Skeletal muscle satellite cell (primary cell): ENCODE measurements at regions not wholly inside any gene's neighbourhood (a gene's known extent, or its start where the extent isn't known, plus 50 kb on each side); places are given as distances from the start of the nearest gene placed in this dataset.

ENCODE experiments used
- H3K27me3 ChIP-seq: 2 replicates; pipeline ENCODE4 v1.7.0; 2013; ENCODE audit warnings: low read length; ENCODE audit not compliant: control insufficient read depth, insufficient read depth
- H3K36me3 ChIP-seq: 2 replicates; pipeline ENCODE4 v1.7.0; 2013; ENCODE audit warnings: mild to moderate bottlenecking, control low read depth, low read length; ENCODE audit not compliant: insufficient read depth
- H3K4me1 ChIP-seq: 2 replicates; pipeline ENCODE4 v1.7.0; 2013; ENCODE audit warnings: low read length; ENCODE audit not compliant: control insufficient read depth, insufficient read depth
- H3K4me2 ChIP-seq: 2 replicates; pipeline ENCODE4 v1.7.0; 2013; ENCODE audit warnings: mild to moderate bottlenecking, low read length
- H3K4me3 ChIP-seq: 2 replicates; pipeline ENCODE4 v1.7.0; 2013; ENCODE audit warnings: low read length
- H3K9ac ChIP-seq: 2 replicates; pipeline ENCODE4 v1.7.0; 2013; ENCODE audit warnings: mild to moderate bottlenecking, low read depth, low read length, moderate library complexity
- H3K9me3 ChIP-seq: replicated peaks from 2 replicates; pipeline ENCODE4 v1.7.0; 2013; ENCODE audit warnings: mild to moderate bottlenecking, control low read depth, low read length

DNA sequence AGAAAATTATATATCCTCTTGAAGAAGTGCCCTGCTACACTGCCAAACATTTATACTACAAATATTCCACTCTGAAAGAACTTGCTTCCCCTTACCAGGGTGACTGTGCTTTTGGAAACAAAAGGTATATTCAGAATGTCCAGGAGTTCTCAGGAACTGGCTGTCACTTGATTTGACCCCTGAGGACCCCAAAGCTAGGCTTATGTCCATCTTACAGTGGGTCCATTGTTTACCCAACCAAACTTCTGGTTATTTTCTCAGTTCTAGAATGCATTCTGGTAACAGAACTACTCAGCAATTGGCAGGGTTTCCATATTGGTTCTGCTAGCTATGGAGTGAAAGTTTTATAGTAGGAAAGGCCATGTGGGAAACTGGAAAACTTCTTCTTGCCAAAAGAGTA, 207.1 kb upstream of the KCTD3 start:
- Histone ChIP-seq H3K4me3 (no peak overlapping the region), H3K36me3 (no peaks in the 10 kb centered on the region), H3K9me3 (no peaks in the 10 kb centered on the region), H3K27me3 (no peaks in the 10 kb centered on the region), H3K4me1 (no peaks in the 10 kb centered on the region), H3K4me2 (no peak overlapping the region), H3K9ac (no peak overlapping the region)

DNA sequence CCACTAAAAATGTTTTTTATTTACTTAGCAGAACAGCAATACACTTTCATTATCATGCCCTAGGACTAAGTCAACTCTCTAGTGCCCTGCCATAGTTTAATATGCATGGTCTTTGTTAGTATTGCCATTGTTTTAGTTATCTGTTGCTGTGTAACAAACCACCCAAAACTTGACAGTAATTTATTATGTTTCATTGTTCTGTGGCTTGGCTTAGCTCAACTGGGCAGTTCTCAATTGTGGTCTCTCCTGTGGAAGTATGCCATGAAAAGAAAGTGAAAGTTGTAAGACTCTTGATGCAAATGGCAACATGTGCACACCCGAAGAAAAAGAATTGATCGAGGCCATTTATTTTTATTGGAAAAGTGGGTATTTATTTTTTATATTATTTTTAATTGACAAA, 206.3 kb upstream of the KCTD3 start:
- no peak overlapping the region for H3K4me3 ChIP-seq
- H3K4me1 ChIP-seq = no peaks in the 10 kb centered on the region
- no peaks in the 10 kb centered on the region for H3K27me3 ChIP-seq
- H3K4me2 ChIP-seq = no peak overlapping the region
- H3K9me3 ChIP-seq = no peaks in the 10 kb centered on the region
- no peaks in the 10 kb centered on the region for H3K36me3 ChIP-seq
- no peak overlapping the region for H3K9ac ChIP-seq

DNA sequence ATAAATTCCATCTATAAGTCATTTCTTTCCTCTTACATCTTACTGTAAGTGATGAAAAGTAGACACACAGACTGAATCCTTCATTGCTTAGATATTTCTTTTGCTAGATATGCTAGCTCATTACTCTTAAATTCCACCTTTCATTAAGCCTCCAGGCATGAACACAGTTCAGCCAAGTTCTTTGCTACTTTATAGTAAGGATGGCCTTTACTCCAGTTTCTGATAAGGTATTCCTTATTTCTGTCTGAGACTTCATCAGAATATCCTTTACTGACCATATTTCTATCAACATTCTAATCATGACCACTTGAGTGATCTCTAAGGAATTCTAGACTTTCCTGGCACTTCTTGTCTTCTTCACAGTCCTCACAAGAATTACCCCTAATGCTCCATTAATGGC, 191.7 kb upstream of the KCTD3 start:
- Histone ChIP-seq H3K27me3 (no peaks in the 10 kb centered on the region), H3K4me3 (no peak overlapping the region)

DNA sequence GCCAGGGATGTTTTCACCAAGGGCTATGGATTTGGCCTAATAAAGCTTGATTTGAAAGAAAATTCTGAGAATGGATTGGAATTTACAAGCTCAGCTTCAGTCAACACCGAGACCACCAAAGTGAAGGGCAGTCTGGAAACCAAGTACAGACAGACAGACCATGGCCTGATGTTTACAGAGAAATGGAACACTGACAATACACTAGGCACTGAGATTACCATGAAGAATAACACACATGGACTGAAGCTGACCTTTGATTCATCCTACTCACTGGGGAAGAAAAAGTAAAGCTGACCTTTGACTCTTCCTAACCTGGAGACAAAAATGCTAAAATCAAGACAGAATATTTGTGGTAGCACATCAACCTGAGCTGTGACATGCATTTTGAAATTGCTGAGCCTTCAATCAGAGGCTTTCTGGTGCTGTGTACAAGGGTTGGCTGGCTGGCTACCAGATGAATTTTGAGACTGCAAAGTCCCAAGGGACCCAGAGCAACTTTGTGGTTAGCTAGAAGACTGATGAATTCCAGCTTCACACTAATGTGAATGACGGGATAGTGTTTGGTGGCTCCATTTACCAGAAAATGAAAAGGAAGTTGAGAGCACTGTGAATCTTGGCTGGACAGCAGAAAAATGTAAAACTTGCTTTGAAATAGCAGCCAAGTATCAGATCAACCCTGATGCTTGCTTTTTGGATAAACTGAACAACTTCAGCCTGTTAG, 190.4 kb upstream of the KCTD3 start:
- no peaks in the 10 kb centered on the region for H3K36me3 ChIP-seq
- H3K4me1 ChIP-seq = no peaks in the 10 kb centered on the region
- H3K9ac ChIP-seq = no peak overlapping the region
- no peaks in the 10 kb centered on the region for H3K9me3 ChIP-seq
- H3K27me3 ChIP-seq = no peaks in the 10 kb centered on the region
- H3K4me2 ChIP-seq = no peak overlapping the region
- H3K4me3 ChIP-seq = no peak overlapping the region

More for the DNA sequence above, 191.7 kb upstream of the KCTD3 start:
- H3K4me1 ChIP-seq = no peaks in the 10 kb centered on the region
- no peaks in the 10 kb centered on the region for H3K9me3 ChIP-seq
- no peaks in the 10 kb centered on the region for H3K36me3 ChIP-seq
- no peak overlapping the region for H3K9ac ChIP-seq
- no peak overlapping the region for H3K4me2 ChIP-seq

DNA sequence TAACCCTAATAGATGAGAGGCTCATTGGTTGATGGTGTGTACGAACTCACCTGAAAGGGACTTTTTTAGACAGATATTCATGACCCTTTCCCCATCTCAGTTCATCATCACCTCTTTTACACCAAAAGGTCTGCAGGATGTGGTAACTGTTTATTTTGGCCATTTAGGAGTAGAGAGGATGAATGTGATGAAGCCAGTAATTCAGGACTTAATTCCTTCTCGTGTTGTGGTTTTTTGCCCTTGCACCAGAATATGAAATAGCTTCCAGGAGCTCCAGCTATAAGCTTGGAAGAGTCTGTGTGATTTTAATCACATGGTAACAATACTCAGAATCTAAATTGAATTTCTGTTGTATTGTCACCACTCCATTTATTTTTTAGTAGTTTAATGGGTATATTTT, 189.4 kb upstream of the KCTD3 start:
- Histone ChIP-seq H3K4me1 (no peaks in the 10 kb centered on the region), H3K4me2 (no peak overlapping the region), H3K9me3 (no peaks in the 10 kb centered on the region), H3K27me3 (no peaks in the 10 kb centered on the region), H3K36me3 (no peaks in the 10 kb centered on the region), H3K9ac (no peak overlapping the region), H3K4me3 (no peak overlapping the region)

DNA sequence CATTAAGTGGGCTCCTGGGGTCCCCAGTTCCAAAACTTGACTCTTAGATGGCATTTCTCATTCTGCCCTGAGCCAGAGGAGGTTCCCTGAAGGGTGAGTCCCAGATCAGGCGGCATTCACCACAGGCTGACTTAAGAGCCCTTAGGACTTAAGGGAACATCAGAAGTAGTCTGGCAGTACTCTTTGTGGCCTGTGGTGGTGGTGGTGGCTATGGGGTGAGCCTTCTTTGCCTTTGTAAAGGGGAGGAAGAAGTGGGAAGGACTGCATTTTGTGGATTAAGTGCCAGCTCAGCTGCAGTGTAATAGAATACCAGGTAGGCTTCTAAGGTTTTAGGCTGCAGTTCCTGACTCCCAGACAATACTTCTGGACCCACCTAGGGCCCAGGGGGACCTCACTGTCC, 186.5 kb upstream of the KCTD3 start:
- Histone ChIP-seq H3K9ac (no peak overlapping the region), H3K4me2 (no peak overlapping the region), H3K36me3 (no peaks in the 10 kb centered on the region), H3K4me1 (no peaks in the 10 kb centered on the region), H3K4me3 (no peak overlapping the region), H3K27me3 (no peaks in the 10 kb centered on the region), H3K9me3 (no peaks in the 10 kb centered on the region)

DNA sequence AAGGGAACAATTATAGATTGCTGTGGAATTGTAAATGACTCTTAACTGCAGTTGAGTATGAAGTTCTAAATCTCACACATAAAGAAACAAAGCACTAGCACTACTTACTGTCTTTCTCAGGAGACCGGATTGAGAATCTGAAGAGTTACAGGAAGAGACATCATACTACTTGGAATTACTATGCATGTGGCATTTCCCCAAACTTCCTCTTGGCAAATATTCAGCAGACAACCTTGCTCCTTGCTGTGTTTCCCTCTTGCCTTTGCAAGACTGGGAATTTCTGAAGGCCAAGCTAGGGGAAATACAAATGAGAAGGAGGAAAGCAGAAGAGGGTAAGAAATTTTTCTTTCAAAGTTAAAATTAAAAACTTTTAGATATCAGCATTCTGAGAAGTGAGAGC, 173.6 kb upstream of the KCTD3 start:
- Histone ChIP-seq H3K9me3 (no peaks in the 10 kb centered on the region), H3K36me3 (no peaks in the 10 kb centered on the region), H3K4me2 (no peak overlapping the region), H3K4me3 (no peak overlapping the region), H3K4me1 (no peaks in the 10 kb centered on the region), H3K9ac (no peak overlapping the region), H3K27me3 (no peaks in the 10 kb centered on the region)

DNA sequence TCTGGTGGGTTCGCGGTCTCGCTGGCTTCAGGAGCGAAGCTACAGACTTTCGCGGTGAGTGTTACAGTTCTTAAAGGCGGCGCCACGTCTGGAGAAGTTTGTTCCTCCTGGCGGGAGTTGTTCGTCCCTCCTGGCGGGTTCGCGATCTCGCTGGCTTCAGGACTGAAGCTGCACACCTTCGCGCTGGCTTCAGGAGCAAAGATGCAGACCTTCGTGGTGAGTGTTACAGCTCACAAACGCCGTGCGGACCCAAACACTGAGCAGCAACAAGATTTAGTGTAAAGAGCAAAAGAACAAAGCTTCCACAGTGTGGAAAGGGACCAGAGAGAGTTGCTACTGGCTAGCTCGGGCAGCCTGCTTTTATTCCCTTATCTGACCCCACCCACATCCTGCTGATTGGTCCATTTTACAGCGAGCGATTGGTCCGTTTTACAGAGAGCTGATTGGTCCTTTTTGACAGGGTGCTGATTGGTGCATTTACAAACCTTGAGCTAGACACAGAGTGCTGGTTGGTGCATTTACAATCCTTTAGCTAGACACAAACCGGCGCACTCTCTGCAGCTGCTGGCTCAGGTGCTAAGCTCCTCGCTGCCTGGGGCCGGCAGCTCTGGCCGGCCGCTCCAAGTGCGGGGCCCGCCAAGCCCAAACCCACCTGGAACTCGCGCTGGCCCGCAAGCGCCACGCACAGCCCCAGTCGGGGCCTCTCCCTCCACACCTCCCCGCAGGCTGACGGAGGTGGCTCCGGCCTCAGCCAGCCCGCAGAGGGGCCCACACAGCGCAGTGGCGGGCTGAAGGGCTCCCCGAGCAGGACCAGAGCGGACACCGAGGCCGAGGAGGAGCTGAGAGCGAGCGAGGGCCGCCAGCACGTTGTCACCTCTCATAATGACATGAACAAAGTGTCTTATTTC, 172.8 kb upstream of the KCTD3 start:
- H3K4me1 ChIP-seq = no peaks in the 10 kb centered on the region
- no peak overlapping the region for H3K4me2 ChIP-seq
- H3K36me3 ChIP-seq = no peaks in the 10 kb centered on the region
- H3K9ac ChIP-seq = no peak overlapping the region
- H3K4me3 ChIP-seq = no peak overlapping the region
- no peaks in the 10 kb centered on the region for H3K27me3 ChIP-seq
- H3K9me3 ChIP-seq = no peaks in the 10 kb centered on the region

DNA sequence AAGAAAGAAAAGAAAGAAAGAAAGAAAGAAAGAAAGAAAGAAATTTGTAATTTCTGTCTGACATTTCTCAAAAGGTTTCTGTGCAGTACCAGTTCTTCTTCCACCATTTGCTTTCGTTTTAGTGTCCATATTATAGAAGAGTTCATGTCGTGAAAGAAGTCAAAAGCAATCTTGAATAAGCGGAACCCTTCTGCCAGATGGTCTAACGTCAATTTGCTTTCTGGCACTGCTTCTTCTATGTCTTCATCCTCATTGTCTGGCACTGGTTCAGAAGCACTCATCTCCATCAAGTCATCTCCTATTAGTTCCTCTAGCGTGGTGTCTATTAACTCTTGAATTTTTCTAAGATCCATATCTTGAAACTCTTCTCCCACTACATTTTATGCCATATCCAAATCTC, 170.0 kb upstream of the KCTD3 start:
- no peaks in the 10 kb centered on the region for H3K9me3 ChIP-seq
- no peak overlapping the region for H3K4me3 ChIP-seq
- no peaks in the 10 kb centered on the region for H3K4me1 ChIP-seq
- no peak overlapping the region for H3K4me2 ChIP-seq
- no peaks in the 10 kb centered on the region for H3K36me3 ChIP-seq
- no peaks in the 10 kb centered on the region for H3K27me3 ChIP-seq
- no peak overlapping the region for H3K9ac ChIP-seq

DNA sequence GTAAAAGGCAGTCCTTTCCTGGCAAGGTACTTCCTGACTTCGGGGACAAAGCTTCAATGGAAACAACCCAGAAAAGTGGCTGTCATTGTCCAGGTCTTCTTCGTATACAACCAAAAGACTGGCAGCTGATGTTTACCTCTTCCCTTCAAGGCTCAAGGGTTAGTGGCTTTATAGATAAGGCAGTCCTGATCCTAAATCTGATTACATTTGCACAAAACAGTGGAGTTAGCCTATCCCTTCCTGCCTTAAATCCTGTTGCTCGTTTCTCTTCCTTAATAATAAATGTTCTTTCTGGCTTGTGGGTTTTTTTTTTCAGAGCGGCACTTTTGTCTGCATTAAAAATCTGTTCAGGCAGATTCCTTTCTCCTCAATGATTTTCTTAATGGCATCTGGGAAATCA, 169.3 kb upstream of the KCTD3 start:
- Histone ChIP-seq H3K9me3 (no peaks in the 10 kb centered on the region), H3K36me3 (no peaks in the 10 kb centered on the region), H3K27me3 (no peaks in the 10 kb centered on the region), H3K4me2 (no peak overlapping the region), H3K9ac (no peak overlapping the region), H3K4me3 (no peak overlapping the region), H3K4me1 (no peaks in the 10 kb centered on the region)

DNA sequence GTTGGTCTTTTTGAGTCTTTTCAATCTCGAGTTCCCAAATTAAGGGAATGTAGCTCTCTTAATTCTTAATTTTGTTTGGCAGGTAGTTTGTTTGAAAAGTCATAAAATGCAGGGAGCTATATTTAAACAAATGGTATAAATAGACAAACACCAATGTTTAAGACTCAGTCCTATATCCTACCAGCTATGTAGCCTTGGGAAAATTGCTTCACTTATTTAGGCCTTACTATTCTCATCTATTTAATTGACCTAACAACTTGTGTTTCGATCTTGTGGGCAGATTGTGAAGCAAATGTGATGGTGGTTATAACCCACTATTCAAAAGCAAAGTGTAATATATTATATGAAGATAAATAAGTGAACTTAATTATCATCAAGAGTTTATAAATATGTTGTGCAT, 167.3 kb upstream of the KCTD3 start:
- H3K9ac ChIP-seq = no peak overlapping the region
- no peak overlapping the region for H3K4me3 ChIP-seq
- H3K4me1 ChIP-seq = peaks cover under 1% of the 10 kb centered on the region
- H3K9me3 ChIP-seq = no peaks in the 10 kb centered on the region
- no peaks in the 10 kb centered on the region for H3K27me3 ChIP-seq
- H3K36me3 ChIP-seq = no peaks in the 10 kb centered on the region
- no peak overlapping the region for H3K4me2 ChIP-seq

DNA sequence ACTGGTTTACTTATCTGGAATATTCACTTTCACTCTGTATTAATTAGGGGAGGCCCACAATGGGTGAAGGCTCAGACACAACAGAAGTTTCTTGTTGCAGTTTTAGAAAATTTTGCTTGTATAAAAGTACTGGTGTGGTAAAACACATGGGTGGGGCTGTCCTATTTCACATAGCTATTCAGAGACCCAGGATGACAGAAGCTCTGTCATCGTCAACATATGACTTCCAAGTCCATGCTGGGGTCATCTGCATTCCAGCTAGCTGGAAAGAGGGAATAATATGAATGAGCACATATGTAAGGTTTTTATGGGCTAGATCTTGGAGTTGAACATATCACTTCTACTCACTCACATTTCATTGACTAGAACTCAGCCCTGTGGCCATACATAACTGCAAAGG, 166.4 kb upstream of the KCTD3 start:
- H3K36me3 ChIP-seq = no peaks in the 10 kb centered on the region
- peaks cover 7% of the 10 kb centered on the region for H3K4me1 ChIP-seq
- no peak overlapping the region for H3K9ac ChIP-seq
- H3K9me3 ChIP-seq = no peaks in the 10 kb centered on the region
- H3K27me3 ChIP-seq = no peaks in the 10 kb centered on the region
- H3K4me2 ChIP-seq = no peak overlapping the region
- no peak overlapping the region for H3K4me3 ChIP-seq
